ENCODE measurements at regions not wholly inside any gene's neighbourhood (a gene's known extent, or its start where the extent isn't known, plus 50 kb on each side); places are given as distances from the start of the nearest gene placed in this dataset.

DNA sequence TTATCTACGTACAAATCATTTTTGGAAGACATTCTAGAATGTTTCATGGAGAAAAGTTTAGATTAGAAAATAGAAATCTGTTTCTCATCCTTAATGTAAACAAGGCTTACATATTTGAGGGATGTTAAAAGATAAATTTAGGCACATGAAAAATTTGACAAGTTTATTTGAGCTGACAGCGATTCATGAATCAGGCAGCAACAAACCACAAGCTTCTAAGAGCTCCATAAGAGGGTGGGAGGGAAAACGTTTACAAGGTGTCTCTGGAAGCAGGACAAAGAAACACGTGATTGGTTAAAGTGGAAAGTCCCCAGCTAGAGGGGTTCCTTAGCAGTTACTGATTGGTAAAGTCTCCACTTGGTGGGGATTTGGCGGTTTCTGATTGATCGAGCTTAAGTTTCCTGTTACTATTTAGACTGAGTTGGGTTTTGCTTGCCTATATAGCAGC lies 228.9 kb upstream of the PITRM1 start:
- DNase-seq (ENCODE audit: low read depth) = no peak
- no peaks in the 10 kb centered on the region for H3K27me3 ChIP-seq (ENCODE audit: control insufficient read depth, insufficient read depth, low read length)
- TF ChIP-seq, protein P1, sequence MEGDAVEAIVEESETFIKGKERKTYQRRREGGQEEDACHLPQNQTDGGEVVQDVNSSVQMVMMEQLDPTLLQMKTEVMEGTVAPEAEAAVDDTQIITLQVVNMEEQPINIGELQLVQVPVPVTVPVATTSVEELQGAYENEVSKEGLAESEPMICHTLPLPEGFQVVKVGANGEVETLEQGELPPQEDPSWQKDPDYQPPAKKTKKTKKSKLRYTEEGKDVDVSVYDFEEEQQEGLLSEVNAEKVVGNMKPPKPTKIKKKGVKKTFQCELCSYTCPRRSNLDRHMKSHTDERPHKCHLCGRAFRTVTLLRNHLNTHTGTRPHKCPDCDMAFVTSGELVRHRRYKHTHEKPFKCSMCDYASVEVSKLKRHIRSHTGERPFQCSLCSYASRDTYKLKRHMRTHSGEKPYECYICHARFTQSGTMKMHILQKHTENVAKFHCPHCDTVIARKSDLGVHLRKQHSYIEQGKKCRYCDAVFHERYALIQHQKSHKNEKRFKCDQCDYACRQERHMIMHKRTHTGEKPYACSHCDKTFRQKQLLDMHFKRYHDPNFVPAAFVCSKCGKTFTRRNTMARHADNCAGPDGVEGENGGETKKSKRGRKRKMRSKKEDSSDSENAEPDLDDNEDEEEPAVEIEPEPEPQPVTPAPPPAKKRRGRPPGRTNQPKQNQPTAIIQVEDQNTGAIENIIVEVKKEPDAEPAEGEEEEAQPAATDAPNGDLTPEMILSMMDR (IDR thresholded peaks at IDR 0.05; ENCODE audit: insufficient read depth, low read length, poor library complexity, severe bottlenecking) = no peak
- no peaks in the 10 kb centered on the region for H3K36me3 ChIP-seq (ENCODE audit: control insufficient read depth, insufficient read depth, low read length)
- H3K4me3 ChIP-seq (ENCODE audit: low read depth, low read length) = no peak overlapping the region

DNA sequence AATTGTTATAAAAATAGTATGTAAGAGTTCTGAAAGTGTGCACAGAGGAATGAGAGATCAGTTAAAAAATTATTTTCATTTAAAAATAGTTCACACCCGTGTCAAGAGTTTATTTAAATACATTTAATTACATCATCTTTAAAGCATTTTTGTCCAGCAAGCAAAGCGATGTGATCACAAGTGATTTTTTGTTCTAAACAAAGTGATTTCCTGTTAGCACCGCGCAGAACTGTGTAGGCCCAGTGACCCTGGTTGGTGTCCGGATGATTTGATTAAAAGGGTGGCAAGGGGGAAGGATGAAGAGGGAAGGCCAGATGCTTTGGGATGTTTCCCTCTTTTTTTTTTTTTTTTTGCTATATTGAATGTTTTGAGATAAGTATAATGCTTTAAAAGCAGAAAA lies 227.8 kb upstream of the PITRM1 start:
- no peak for DNase-seq (ENCODE audit: low read depth)
- Histone ChIP-seq H3K27me3 (ENCODE audit: control insufficient read depth, insufficient read depth, low read length) (no peaks in the 10 kb centered on the region), H3K36me3 (ENCODE audit: control insufficient read depth, insufficient read depth, low read length) (no peaks in the 10 kb centered on the region), H3K4me3 (ENCODE audit: low read depth, low read length) (no peak overlapping the region)
- TF ChIP-seq, protein P1 (IDR thresholded peaks at IDR 0.05; ENCODE audit: insufficient read depth, low read length, poor library complexity, severe bottlenecking) = no peak

DNA sequence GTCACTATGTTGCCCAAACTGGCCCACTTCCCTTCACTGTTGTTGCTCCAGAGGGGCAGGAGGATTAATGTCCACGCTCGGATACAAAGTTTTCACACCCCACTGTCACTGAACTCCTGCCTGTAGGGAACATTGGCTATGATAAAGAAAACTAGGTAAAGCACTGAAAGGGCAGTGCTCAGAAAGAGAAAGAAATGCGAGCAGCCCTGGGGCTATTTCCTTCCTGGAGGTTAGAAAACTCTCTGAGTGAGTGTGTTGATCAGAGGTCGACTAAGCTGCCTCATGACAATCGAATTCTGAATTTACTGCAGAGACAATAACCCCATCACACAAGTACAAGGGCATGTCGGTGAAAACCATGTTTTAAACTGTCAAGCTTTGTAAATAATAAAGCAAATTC lies 227.2 kb upstream of the PITRM1 start:
- no peak for DNase-seq (ENCODE audit: low read depth)
- H3K36me3 ChIP-seq (ENCODE audit: control insufficient read depth, insufficient read depth, low read length) = no peaks in the 10 kb centered on the region
- TF ChIP-seq, protein P1 (IDR thresholded peaks at IDR 0.05; ENCODE audit: insufficient read depth, low read length, poor library complexity, severe bottlenecking) = no peak
- H3K4me3 ChIP-seq (ENCODE audit: low read depth, low read length) = no peak overlapping the region
- no peaks in the 10 kb centered on the region for H3K27me3 ChIP-seq (ENCODE audit: control insufficient read depth, insufficient read depth, low read length)

DNA sequence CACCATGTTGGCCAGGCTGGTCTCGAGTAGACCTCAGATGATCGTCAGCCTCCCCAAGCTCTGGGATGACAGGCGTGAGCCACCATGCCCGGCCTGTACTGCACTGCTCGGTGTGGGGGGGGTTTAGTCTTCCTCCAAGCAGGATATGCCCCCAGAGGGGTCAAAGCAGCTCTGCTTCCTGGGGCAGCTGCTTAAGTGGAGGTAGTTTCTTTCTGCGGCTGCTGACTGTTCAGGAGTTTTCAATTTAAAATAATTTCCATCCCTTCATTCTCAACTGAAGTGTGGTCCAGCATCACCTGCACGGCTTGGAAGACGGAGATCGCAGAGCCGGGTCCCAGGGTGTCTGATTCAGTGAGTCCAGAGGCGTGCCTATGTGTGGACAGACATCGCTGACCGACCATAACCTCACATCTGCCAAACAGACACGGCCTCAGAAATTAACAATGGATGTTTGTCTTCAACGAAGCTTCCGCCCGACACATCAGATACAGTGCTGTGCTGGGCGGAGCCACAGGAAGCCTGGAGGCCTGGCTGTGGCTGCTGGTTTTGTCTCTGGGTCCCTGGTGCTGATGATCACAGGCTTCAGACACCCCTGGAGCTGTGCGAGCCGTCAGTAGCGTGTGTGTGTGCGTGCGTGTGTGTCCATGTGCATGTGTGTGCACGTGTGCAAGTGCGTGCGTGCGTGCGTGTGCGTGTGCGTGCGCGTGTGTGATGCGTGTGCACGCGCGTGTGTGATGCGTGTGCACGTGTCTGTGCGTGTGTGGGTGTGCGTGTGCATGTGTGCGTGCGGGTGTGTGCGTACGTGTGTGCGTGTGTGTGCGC lies 226.5 kb upstream of the PITRM1 start:
- Histone ChIP-seq H3K4me3 (ENCODE audit: low read depth, low read length) (no peak overlapping the region), H3K36me3 (ENCODE audit: control insufficient read depth, insufficient read depth, low read length) (no peaks in the 10 kb centered on the region), H3K27me3 (ENCODE audit: control insufficient read depth, insufficient read depth, low read length) (no peaks in the 10 kb centered on the region)
- no peak for DNase-seq (ENCODE audit: low read depth)
- TF ChIP-seq, protein P1 (IDR thresholded peaks at IDR 0.05; ENCODE audit: insufficient read depth, low read length, poor library complexity, severe bottlenecking) = no peak

DNA sequence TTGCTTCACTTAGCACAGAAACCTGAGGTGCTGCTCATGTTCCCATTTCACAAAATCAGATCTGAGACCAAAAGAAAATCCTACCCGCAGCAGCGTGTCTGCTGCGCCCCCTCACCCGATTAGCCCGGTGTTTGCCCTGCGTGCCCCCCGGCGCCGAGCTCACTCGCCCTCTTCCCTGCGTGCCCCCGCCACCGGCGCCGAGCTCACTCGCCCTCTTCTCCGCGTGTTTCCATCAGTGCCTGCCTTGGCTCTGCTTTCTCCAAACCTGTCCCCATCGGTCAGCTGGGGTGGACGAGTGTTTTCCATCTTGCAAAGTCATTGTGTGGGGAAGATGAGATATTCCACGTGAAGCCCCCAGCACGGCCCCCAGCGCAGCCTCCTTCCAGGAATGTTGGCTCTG lies 225.3 kb upstream of the PITRM1 start:
- Histone ChIP-seq H3K4me3 (ENCODE audit: low read depth, low read length) (no peak overlapping the region), H3K27me3 (ENCODE audit: control insufficient read depth, insufficient read depth, low read length) (no peaks in the 10 kb centered on the region), H3K36me3 (ENCODE audit: control insufficient read depth, insufficient read depth, low read length) (no peaks in the 10 kb centered on the region)
- TF ChIP-seq, protein P1 (IDR thresholded peaks at IDR 0.05; ENCODE audit: insufficient read depth, low read length, poor library complexity, severe bottlenecking) = no peak
- DNase-seq (ENCODE audit: low read depth) = no peak

DNA sequence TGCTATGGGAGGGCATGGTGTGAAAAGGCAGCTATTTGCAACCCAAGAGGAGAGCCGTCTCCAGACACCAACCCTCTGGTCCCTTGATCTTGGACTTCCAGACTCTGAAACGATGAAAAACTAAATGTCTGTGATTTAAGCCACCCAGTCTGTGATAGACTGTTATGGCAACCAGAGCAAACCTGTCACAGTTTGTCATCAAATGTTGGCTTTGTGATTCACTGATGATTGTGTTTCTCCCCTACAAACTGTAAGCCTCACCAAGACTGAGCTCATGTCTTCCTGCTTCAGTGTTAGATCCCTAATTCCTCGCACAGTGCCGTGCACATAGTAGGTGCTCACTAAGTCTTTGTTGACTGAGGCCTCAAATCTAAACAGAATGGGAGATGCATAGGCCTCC lies 224.6 kb upstream of the PITRM1 start:
- TF ChIP-seq, protein P1 (IDR thresholded peaks at IDR 0.05; ENCODE audit: insufficient read depth, low read length, poor library complexity, severe bottlenecking) = no peak

More for the DNA sequence above, 224.6 kb upstream of the PITRM1 start:
- H3K4me3 ChIP-seq (ENCODE audit: low read depth, low read length) = no peak overlapping the region
- H3K36me3 ChIP-seq (ENCODE audit: control insufficient read depth, insufficient read depth, low read length) = no peaks in the 10 kb centered on the region
- H3K27me3 ChIP-seq (ENCODE audit: control insufficient read depth, insufficient read depth, low read length) = no peaks in the 10 kb centered on the region
- no peak for DNase-seq (ENCODE audit: low read depth)

All from kidney epithelial cell (primary cell).